ENCODE measurements at regions not wholly inside any gene's neighbourhood (a gene's known extent, or its start where the extent isn't known, plus 50 kb on each side); places are given as distances from the start of the nearest gene placed in this dataset.

- no peak for DNase-seq
These were observed 56.7 kb upstream of the NAA35 start for GRCh38 chr9:85884256-85884655.

DNA sequence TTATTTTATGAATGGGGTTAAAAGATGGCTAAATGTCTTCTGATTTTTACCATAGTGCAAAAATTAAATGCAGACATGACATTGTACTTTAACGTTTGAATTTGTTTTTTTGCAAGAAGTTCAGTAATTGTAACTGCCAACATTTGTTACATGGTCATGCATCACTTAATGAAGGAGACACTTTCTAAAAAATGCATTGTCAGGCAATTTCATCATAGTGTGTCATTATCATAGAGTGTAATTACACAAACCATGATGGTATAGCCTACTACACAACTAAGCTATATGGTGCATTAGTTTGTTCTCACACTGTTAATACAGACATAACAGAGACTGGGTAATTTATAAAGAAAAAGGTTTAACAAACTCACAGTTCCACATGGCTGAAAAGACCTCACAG is 50.0 kb upstream of the NAA35 start:
- no peak for DNase-seq

Measured in OCI-M1 (cell line).